Choroid plexus epithelial cell (primary cell): ENCODE measurements at regions not wholly inside any gene's neighbourhood (a gene's known extent, or its start where the extent isn't known, plus 50 kb on each side); places are given as distances from the start of the nearest gene placed in this dataset.

Source experiments
- DNase-seq: peaks from one replicate; pipeline ENCODE4 v3.0.0-alpha.2; 2010; ENCODE audit warnings: low read depth
- H3K4me3 ChIP-seq: 2 replicates; pipeline ENCODE4 v1.5.1; 2011; ENCODE audit warnings: low read depth, mild to moderate bottlenecking, control low read depth, low read length, moderate library complexity
- CTCF ChIP-seq: conservative IDR thresholded peaks from 2 replicates; pipeline ENCODE4 v1.5.1; 2011; ENCODE audit warnings: low read depth, mild to moderate bottlenecking, control low read depth, inconsistent platforms, low read length, moderate library complexity

DNA sequence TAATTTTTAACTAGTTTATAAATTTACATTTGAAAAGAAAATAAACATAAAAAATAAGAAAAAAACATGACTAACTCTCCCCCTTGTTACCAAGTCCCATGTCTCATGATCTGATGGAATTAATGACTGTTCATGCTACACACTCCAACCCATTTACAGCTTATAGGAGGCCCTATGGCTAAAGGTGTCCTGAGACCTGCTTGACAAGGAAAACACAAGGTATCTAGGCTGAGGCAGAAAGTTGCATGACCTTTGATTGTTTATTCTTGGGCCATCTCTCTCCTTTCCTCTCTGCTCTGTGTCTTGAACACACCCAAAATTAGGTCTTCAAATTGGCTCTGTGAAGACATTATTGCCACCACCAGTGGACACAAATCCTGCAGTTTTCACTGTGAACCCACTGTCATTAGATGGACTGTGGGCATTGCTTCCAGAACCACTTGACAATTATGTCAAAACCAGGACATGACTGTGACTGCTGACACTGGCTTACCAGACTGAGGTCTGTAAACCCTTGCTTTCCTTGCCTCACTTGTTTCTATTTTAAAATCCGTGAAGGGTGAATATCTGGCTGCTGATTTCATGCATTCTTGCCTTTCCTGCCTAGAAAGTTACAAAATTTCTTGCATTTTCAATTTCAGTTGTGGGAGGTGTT is 386.5 kb upstream of the SPRY2 start:
- no peak overlapping the region for H3K4me3 ChIP-seq
- TF ChIP-seq CTCF, result no peak

DNA sequence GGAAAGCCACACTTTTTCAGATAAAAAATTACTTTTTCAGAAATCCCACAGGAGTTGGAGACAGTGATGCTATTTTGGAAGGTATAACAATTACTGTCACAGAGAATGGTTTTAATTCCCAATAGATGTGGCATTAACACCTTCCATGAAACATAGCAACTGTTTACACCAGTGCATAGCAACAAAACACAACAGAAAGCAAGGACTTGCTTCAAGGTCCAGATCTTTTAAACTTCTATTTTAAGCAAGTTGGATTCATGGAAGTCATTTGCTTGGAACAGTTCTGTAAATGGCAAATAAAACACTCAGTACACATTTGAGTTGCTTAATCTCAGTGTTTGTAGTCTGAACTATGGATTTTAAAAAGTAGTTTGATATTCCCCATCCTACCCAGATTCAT is 385.9 kb upstream of the SPRY2 start:
- H3K4me3 ChIP-seq, result no peak overlapping the region
- TF ChIP-seq CTCF, result no peak
- DNase-seq, result no peak

More for the DNA sequence above, 386.5 kb upstream of the SPRY2 start:
- DNase-seq, result peak; percentile 39

- no peak overlapping the region for H3K4me3 ChIP-seq
- DNase-seq, result no peak
Observed at GRCh38 chr13:80721689-80722088, 380.8 kb upstream of the SPRY2 start.

DNA sequence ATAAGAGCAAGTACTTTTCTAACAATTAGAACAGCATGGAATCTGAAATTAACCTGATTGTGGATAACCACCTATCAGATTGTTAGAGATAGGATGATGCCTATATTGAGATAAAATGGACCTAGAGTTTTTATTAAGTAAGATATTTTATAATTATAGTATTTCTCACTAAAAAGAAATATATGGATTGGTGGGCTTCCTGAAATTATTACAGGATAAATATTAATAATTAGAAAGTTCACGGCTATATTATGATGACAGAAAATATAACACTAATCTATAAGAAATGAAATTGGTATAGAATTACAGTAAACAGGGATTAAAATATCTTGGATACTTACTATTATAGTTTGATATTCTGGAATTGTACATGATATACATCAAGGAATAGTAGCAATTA is 378.0 kb upstream of the SPRY2 start:
- DNase-seq, result no peak
- TF ChIP-seq CTCF, result no peak
- no peak overlapping the region for H3K4me3 ChIP-seq

More at GRCh38 chr13:80721689-80722088, 380.8 kb upstream of the SPRY2 start:
- TF ChIP-seq CTCF, result no peak

GRCh38 chr13:80717776-80718175 is 376.9 kb upstream of the SPRY2 start:
- TF ChIP-seq CTCF, result no peak
- no peak for DNase-seq
- H3K4me3 ChIP-seq, result no peak overlapping the region

GRCh38 chr13:80716610-80717081 is 375.7 kb upstream of the SPRY2 start:
- no peak for TF ChIP-seq CTCF
- no peak overlapping the region for H3K4me3 ChIP-seq
- DNase-seq, result peak; percentile 90

DNA sequence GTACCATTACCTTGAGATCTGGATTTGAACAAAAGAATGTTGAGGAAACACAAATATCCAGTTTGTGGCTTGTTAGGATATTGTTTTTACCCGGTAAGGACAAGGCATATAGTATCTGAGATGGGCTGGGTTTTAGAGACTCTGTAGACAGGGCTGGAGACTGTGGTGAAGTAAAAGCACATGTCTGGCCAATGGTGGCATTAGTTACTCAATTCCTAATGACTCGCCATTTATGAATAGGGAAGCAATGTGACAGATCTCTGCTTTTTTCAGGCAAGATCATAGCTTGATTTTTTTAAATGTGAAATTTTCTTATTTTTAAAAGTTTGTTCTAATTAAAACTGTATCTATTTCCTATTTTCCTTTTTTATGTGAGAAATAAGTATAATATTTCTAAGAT is 371.1 kb upstream of the SPRY2 start:
- peak; percentile 11 for DNase-seq
- no peak overlapping the region for H3K4me3 ChIP-seq
- no peak for TF ChIP-seq CTCF
